Activated CD4-positive, alpha-beta memory T cell treated with anti-CD3 and anti-CD28 coated beads for 36 hours (primary cell): ENCODE measurements at regions not wholly inside any gene's neighbourhood (a gene's known extent, or its start where the extent isn't known, plus 50 kb on each side); places are given as distances from the start of the nearest gene placed in this dataset.

Source experiments
- CTCF ChIA-PET: fragments of 350-600 bp; sonication (Branson Sonifier 250); formaldehyde crosslinking; loops from one replicate; lab custom pipeline; 2021; ENCODE audit warnings: antibody characterized with exemption, inconsistent platforms; lab: Charles Lee
- POLR2A ChIA-PET: fragments of 350-600 bp; sonication (Branson Sonifier 250); formaldehyde crosslinking; loops from one replicate; lab custom pipeline; 2021; ENCODE audit warnings: antibody characterized with exemption; lab: Charles Lee
- DNase-seq: peaks from one replicate; pipeline ENCODE4 v3.0.0-alpha.2; 2020
- H3K27ac Mint-ChIP-seq: one replicate; pipeline ENCODE4 v1.8.0; 2021; ENCODE audit warnings: mixed read lengths
- H3K27me3 Mint-ChIP-seq: one replicate; pipeline ENCODE4 v1.8.0; 2021; ENCODE audit warnings: mixed read lengths
- H3K36me3 Mint-ChIP-seq: one replicate; pipeline ENCODE4 v1.8.0; 2021; ENCODE audit warnings: mixed read lengths
- H3K4me1 Mint-ChIP-seq: one replicate; pipeline ENCODE4 v1.8.0; 2021; ENCODE audit warnings: low read depth, mixed read lengths
- H3K4me3 Mint-ChIP-seq: one replicate; pipeline ENCODE4 v1.8.0; 2021; ENCODE audit warnings: mild to moderate bottlenecking, mixed read lengths
- H3K9me3 Mint-ChIP-seq: one replicate; pipeline ENCODE4 v1.8.0; 2021; ENCODE audit warnings: mixed read lengths
- intact Hi-C: fragments of 100-400 bp; cut with micrococcal nuclease; formaldehyde crosslinking; loops from one replicate; pipeline ENCODE4 v1.15.1; 2023

- no peak for DNase-seq
- CTCF ChIA-PET, result interaction anchor here (0.6 to 3.1 kb wide), 12 partner anchors 9 to 447 kb away, joined by 3 to 12 read pairs (median 4); no protein-coding TSS in a partner anchor
- POLR2A ChIA-PET, result interaction anchor here (0.6 to 3.0 kb wide), 12 partner anchors 10 to 168 kb away, joined by 3 to 17 read pairs (median 4); partner anchors contain the start of gene BACH2
- intact Hi-C loops, result loop anchor here (1.0 kb wide), 6 partner anchors 19 to 114 kb away; no protein-coding TSS in a partner anchor
- peaks cover 50% of the 10 kb centered on the region for H3K4me1 Mint-ChIP-seq
- no peak overlapping the region for H3K4me3 Mint-ChIP-seq
- peak overlapping the region; percentile 86 for H3K27ac Mint-ChIP-seq
- H3K9me3 Mint-ChIP-seq, result no peaks in the 10 kb centered on the region
- no peaks in the 10 kb centered on the region for H3K27me3 Mint-ChIP-seq
- no peaks in the 10 kb centered on the region for H3K36me3 Mint-ChIP-seq
These were observed 91.2 kb upstream of the BACH2 start for GRCh38 chr6:90387826-90388225.

GRCh38 chr6:90387383-90387775 lies 90.7 kb upstream of the BACH2 start:
- H3K4me3 Mint-ChIP-seq, result no peak overlapping the region
- H3K27ac Mint-ChIP-seq, result no peak overlapping the region
- no peaks in the 10 kb centered on the region for H3K36me3 Mint-ChIP-seq
- no peaks in the 10 kb centered on the region for H3K27me3 Mint-ChIP-seq
- peaks cover 53% of the 10 kb centered on the region for H3K4me1 Mint-ChIP-seq
- ChIA-PET CTCF (interaction anchor here (0.6 to 3.1 kb wide), 7 partner anchors 10 to 447 kb away, joined by 3 to 12 read pairs (median 4); no protein-coding TSS in a partner anchor), POLR2A (interaction anchor here (0.6 to 3.0 kb wide), 7 partner anchors 10 to 199 kb away, joined by 3 to 17 read pairs (median 4); partner anchors contain the start of gene BACH2)
- no peak for DNase-seq
- no peaks in the 10 kb centered on the region for H3K9me3 Mint-ChIP-seq
- intact Hi-C loops, result no loop called here

- no peak for DNase-seq
- ChIA-PET POLR2A (interaction anchor here (0.6 to 1.4 kb wide), 2 partner anchors 16 to 199 kb away, joined by 4 read pairs; no protein-coding TSS in a partner anchor), CTCF (interaction anchor here (0.6 to 1.5 kb wide), 3 partner anchors 10 to 432 kb away, joined by 3 to 4 read pairs (median 3); no protein-coding TSS in a partner anchor)
- no peak overlapping the region for H3K27ac Mint-ChIP-seq
- H3K36me3 Mint-ChIP-seq, result no peaks in the 10 kb centered on the region
- no peaks in the 10 kb centered on the region for H3K27me3 Mint-ChIP-seq
- peaks cover 52% of the 10 kb centered on the region for H3K4me1 Mint-ChIP-seq
- intact Hi-C loops, result no loop called here
- no peaks in the 10 kb centered on the region for H3K9me3 Mint-ChIP-seq
- no peak overlapping the region for H3K4me3 Mint-ChIP-seq
These were observed 90.0 kb upstream of the BACH2 start for GRCh38 chr6:90386399-90387382.

- no peaks in the 10 kb centered on the region for H3K9me3 Mint-ChIP-seq
These were observed 89.2 kb upstream of the BACH2 start for GRCh38 chr6:90385759-90386313.

GRCh38 chr6:90384720-90385119 lies 88.1 kb upstream of the BACH2 start:
- Mint-ChIP-seq H3K4me3 (no peak overlapping the region), H3K36me3 (no peaks in the 10 kb centered on the region), H3K27ac (no peak overlapping the region), H3K9me3 (no peaks in the 10 kb centered on the region), H3K27me3 (no peaks in the 10 kb centered on the region), H3K4me1 (peaks cover 42% of the 10 kb centered on the region)
- no peak for DNase-seq
- ChIA-PET POLR2A (no interaction called here), CTCF (interaction anchor here (1.1 to 1.9 kb wide), 2 partner anchors 9 to 95 kb away, joined by 3 to 10 read pairs; no protein-coding TSS in a partner anchor)
- intact Hi-C loops, result no loop called here

More at GRCh38 chr6:90385759-90386313, 89.2 kb upstream of the BACH2 start:
- POLR2A ChIA-PET, result interaction anchor here (1.4 kb wide), 1 partner anchor 15 kb away, joined by 4 read pairs; no protein-coding TSS in a partner anchor
- Mint-ChIP-seq H3K27me3 (no peaks in the 10 kb centered on the region), H3K27ac (no peak overlapping the region), H3K36me3 (no peaks in the 10 kb centered on the region), H3K4me3 (no peak overlapping the region), H3K4me1 (peaks cover 50% of the 10 kb centered on the region)
- no peak for DNase-seq
- CTCF ChIA-PET, result interaction anchor here (0.7 kb wide), 1 partner anchor 431 kb away, joined by 3 read pairs; no protein-coding TSS in a partner anchor
- intact Hi-C loops, result no loop called here

GRCh38 chr6:90383196-90383822 lies 86.7 kb upstream of the BACH2 start:
- CTCF ChIA-PET, result interaction anchor here (0.6 to 1.9 kb wide), 2 partner anchors 10 to 30 kb away, joined by 3 to 10 read pairs; no protein-coding TSS in a partner anchor
- H3K4me1 Mint-ChIP-seq, result peaks cover 28% of the 10 kb centered on the region
- no peak overlapping the region for H3K4me3 Mint-ChIP-seq
- no peaks in the 10 kb centered on the region for H3K9me3 Mint-ChIP-seq
- POLR2A ChIA-PET, result interaction anchor here (1.0 to 1.1 kb wide), 2 partner anchors 13 to 109 kb away, joined by 3 to 4 read pairs; no protein-coding TSS in a partner anchor
- H3K27ac Mint-ChIP-seq, result peak overlapping the region; percentile 35
- intact Hi-C loops, result no loop called here
- peak; percentile 47 for DNase-seq
- H3K36me3 Mint-ChIP-seq, result no peaks in the 10 kb centered on the region
- no peaks in the 10 kb centered on the region for H3K27me3 Mint-ChIP-seq

GRCh38 chr6:90382760-90383159 lies 86.1 kb upstream of the BACH2 start:
- H3K9me3 Mint-ChIP-seq, result no peaks in the 10 kb centered on the region
- POLR2A ChIA-PET, result interaction anchor here (1.0 to 1.1 kb wide), 2 partner anchors 13 to 109 kb away, joined by 3 to 4 read pairs; no protein-coding TSS in a partner anchor

GRCh38 chr6:90375681-90376439 lies 79.2 kb upstream of the BACH2 start:
- ChIA-PET CTCF (interaction anchor here (1.5 kb wide), 1 partner anchor 17 kb away, joined by 3 read pairs; no protein-coding TSS in a partner anchor), POLR2A (no interaction called here)
- Mint-ChIP-seq H3K36me3 (no peaks in the 10 kb centered on the region), H3K4me3 (no peak overlapping the region), H3K4me1 (peaks cover 1% of the 10 kb centered on the region), H3K27ac (no peak overlapping the region), H3K9me3 (no peaks in the 10 kb centered on the region), H3K27me3 (no peaks in the 10 kb centered on the region)
- DNase-seq, result no peak
- intact Hi-C loops, result no loop called here

More at GRCh38 chr6:90382760-90383159, 86.1 kb upstream of the BACH2 start:
- Mint-ChIP-seq H3K4me3 (no peak overlapping the region), H3K27me3 (no peaks in the 10 kb centered on the region), H3K36me3 (no peaks in the 10 kb centered on the region), H3K4me1 (peaks cover 22% of the 10 kb centered on the region), H3K27ac (no peak overlapping the region)
- CTCF ChIA-PET, result interaction anchor here (0.6 kb wide), 1 partner anchor 29 kb away, joined by 3 read pairs; no protein-coding TSS in a partner anchor
- DNase-seq, result no peak
- intact Hi-C loops, result no loop called here

GRCh38 chr6:90374201-90374600 lies 77.6 kb upstream of the BACH2 start:
- no peak overlapping the region for H3K4me3 Mint-ChIP-seq
- no peaks in the 10 kb centered on the region for H3K36me3 Mint-ChIP-seq
- DNase-seq, result no peak
- H3K27ac Mint-ChIP-seq, result no peak overlapping the region
- peaks cover 14% of the 10 kb centered on the region for H3K4me1 Mint-ChIP-seq
- no peaks in the 10 kb centered on the region for H3K27me3 Mint-ChIP-seq
- CTCF ChIA-PET, result interaction anchor here (1.0 kb wide), 1 partner anchor 105 kb away, joined by 3 read pairs; no protein-coding TSS in a partner anchor
- H3K9me3 Mint-ChIP-seq, result no peaks in the 10 kb centered on the region
- POLR2A ChIA-PET, result no interaction called here
- intact Hi-C loops, result no loop called here

GRCh38 chr6:90372885-90373284 lies 76.2 kb upstream of the BACH2 start:
- Mint-ChIP-seq H3K27ac (no peak overlapping the region), H3K27me3 (no peaks in the 10 kb centered on the region), H3K36me3 (peaks cover 2% of the 10 kb centered on the region), H3K4me3 (no peak overlapping the region), H3K4me1 (peaks cover 20% of the 10 kb centered on the region), H3K9me3 (peaks cover under 1% of the 10 kb centered on the region)
- POLR2A ChIA-PET, result interaction anchor here (1.7 kb wide), 1 partner anchor 71 kb away, joined by 3 read pairs; no protein-coding TSS in a partner anchor
- DNase-seq, result no peak
- CTCF ChIA-PET, result interaction anchor here (1.0 to 2.4 kb wide), 2 partner anchors 9 to 20 kb away, joined by 3 to 9 read pairs; no protein-coding TSS in a partner anchor
- intact Hi-C loops, result no loop called here
